HEK293T (cell line): ENCODE measurements at regions not wholly inside any gene's neighbourhood (a gene's known extent, or its start where the extent isn't known, plus 50 kb on each side); places are given as distances from the start of the nearest gene placed in this dataset.

Experiments used
- CTCF ChIA-PET: fragments of 350-600 bp; formaldehyde crosslinking; extraction: SDS; loops from one replicate; lab custom pipeline; 2021; ENCODE audit warnings: antibody characterized with exemption, inconsistent platforms; lab: Yijun Ruan, JAX
- POLR2A ChIA-PET: fragments of 350-600 bp; formaldehyde crosslinking; extraction: SDS; loops from one replicate; lab custom pipeline; 2020; ENCODE audit warnings: antibody characterized with exemption, inconsistent platforms; lab: Yijun Ruan, JAX
- DNase-seq: peaks from one replicate; pipeline ENCODE4 v3.0.0; 2012; ENCODE audit warnings: mixed read lengths; ENCODE audit errors: extremely low spot score
- ARNT ChIP-seq: fragments of 450-650 bp; IDR thresholded peaks from 2 replicates; pipeline ENCODE4 v1.6.1; 2017; ENCODE audit warnings: mild to moderate bottlenecking
- BHLHE40 ChIP-seq: fragments of 450-650 bp; IDR thresholded peaks from 2 replicates; pipeline ENCODE4 v1.6.1; 2016; ENCODE audit warnings: mild to moderate bottlenecking, moderate library complexity, borderline replicate concordance
- CTBP1 ChIP-seq: fragments of 450-650 bp; IDR thresholded peaks from 2 replicates; pipeline ENCODE4 v1.6.1; 2016; ENCODE audit warnings: borderline replicate concordance
- ELF4 ChIP-seq: fragments of 450-650 bp; IDR thresholded peaks from 2 replicates; pipeline ENCODE4 v1.6.1; 2017; ENCODE audit warnings: antibody characterized with exemption
- FOXA1 ChIP-seq: fragments of 450-650 bp; IDR thresholded peaks from 2 replicates; pipeline ENCODE4 v1.6.1; 2016; ENCODE audit warnings: mild to moderate bottlenecking
- FOXK2 ChIP-seq: fragments of 450-650 bp; IDR thresholded peaks from 2 replicates; pipeline ENCODE4 v1.6.1; 2016; ENCODE audit warnings: mild to moderate bottlenecking
- FOXM1 ChIP-seq: fragments of 450-650 bp; IDR thresholded peaks from 2 replicates; pipeline ENCODE4 v1.6.1; 2017; ENCODE audit warnings: mild to moderate bottlenecking, borderline replicate concordance
- HDGF ChIP-seq: fragments of 450-650 bp; IDR thresholded peaks from 2 replicates; pipeline ENCODE4 v1.6.1; 2017; ENCODE audit warnings: antibody characterized with exemption, borderline replicate concordance
- L3MBTL2 ChIP-seq: fragments of 450-650 bp; conservative IDR thresholded peaks from 2 replicates; pipeline ENCODE4 v1.6.1; 2016; ENCODE audit warnings: mild to moderate bottlenecking
- LEF1 ChIP-seq: fragments of 450-650 bp; IDR thresholded peaks from 2 replicates; pipeline ENCODE4 v1.6.1; 2017; ENCODE audit warnings: mild to moderate bottlenecking, borderline replicate concordance
- NFRKB ChIP-seq: fragments of 450-650 bp; IDR thresholded peaks from 2 replicates; pipeline ENCODE4 v1.6.1; 2016; ENCODE audit warnings: mild to moderate bottlenecking, moderate library complexity
- PKNOX1 ChIP-seq: fragments of 450-650 bp; IDR thresholded peaks from 2 replicates; pipeline ENCODE4 v1.6.1; 2016
- SP1 ChIP-seq: fragments of 450-650 bp; IDR thresholded peaks from 2 replicates; pipeline ENCODE4 v1.6.1; 2017
- SUZ12 ChIP-seq: fragments of 450-650 bp; IDR thresholded peaks from 2 replicates; pipeline ENCODE4 v1.6.1; 2016; ENCODE audit warnings: mild to moderate bottlenecking
- TARDBP ChIP-seq: fragments of 450-650 bp; IDR thresholded peaks from 2 replicates; pipeline ENCODE4 v1.6.1; 2016
- ZNF384 ChIP-seq: fragments of 450-650 bp; IDR thresholded peaks from 2 replicates; pipeline ENCODE4 v1.6.1; 2016

GRCh38 chr10:57806675-57807074 is 461.0 kb downstream of the IPMK start:
- TF ChIP-seq TARDBP (no peak), FOXM1 (no peak), L3MBTL2 (no peak), ELF4 (no peak), FOXK2 (no peak), SUZ12 (no peak), CTBP1 (no peak)
- CTCF ChIA-PET, result no interaction called here
- POLR2A ChIA-PET, result no interaction called here
- DNase-seq, result no peak

- POLR2A ChIA-PET, result no interaction called here
Measured at GRCh38 chr10:57799625-57800024, 468.1 kb downstream of the IPMK start.

GRCh38 chr10:57798830-57799229 is 468.9 kb downstream of the IPMK start:
- DNase-seq, result no peak
- ChIA-PET CTCF (interaction anchor here (0.6 kb wide), 1 partner anchor 461 kb away, joined by 3 read pairs; no protein-coding TSS in a partner anchor), POLR2A (no interaction called here)

More at GRCh38 chr10:57799625-57800024, 468.1 kb downstream of the IPMK start:
- no peak for TF ChIP-seq ARNT
- no peak for TF ChIP-seq PKNOX1
- no peak for DNase-seq
- CTCF ChIA-PET, result no interaction called here

GRCh38 chr10:57791546-57791945 is 476.1 kb downstream of the IPMK start:
- no peak for TF ChIP-seq ELF4
- no peak for TF ChIP-seq ZNF384
- TF ChIP-seq PKNOX1, result no peak
- TF ChIP-seq FOXK2, result no peak
- TF ChIP-seq TARDBP, result no peak
- no peak for TF ChIP-seq L3MBTL2
- TF ChIP-seq ARNT, result no peak
- TF ChIP-seq SUZ12, result no peak
- TF ChIP-seq CTBP1, result no peak
- TF ChIP-seq FOXM1, result no peak
- TF ChIP-seq FOXA1, result no peak
- no peak for TF ChIP-seq NFRKB
- TF ChIP-seq SP1, result no peak
- no peak for TF ChIP-seq HDGF
- TF ChIP-seq LEF1, result no peak
- no peak for TF ChIP-seq BHLHE40
- no peak for DNase-seq
- ChIA-PET CTCF (no interaction called here), POLR2A (no interaction called here)

More at GRCh38 chr10:57798830-57799229, 468.9 kb downstream of the IPMK start:
- no peak for TF ChIP-seq PKNOX1
- no peak for TF ChIP-seq FOXK2
- TF ChIP-seq ZNF384, result no peak
- no peak for TF ChIP-seq NFRKB
- no peak for TF ChIP-seq FOXM1
- no peak for TF ChIP-seq L3MBTL2

GRCh38 chr10:57790703-57791102 is 477.0 kb downstream of the IPMK start:
- DNase-seq, result no peak
- POLR2A ChIA-PET, result no interaction called here
- CTCF ChIA-PET, result no interaction called here
- TF ChIP-seq ZNF384 (no peak), BHLHE40 (no peak), SUZ12 (no peak), FOXK2 (no peak), FOXM1 (no peak), HDGF (no peak), FOXA1 (no peak), L3MBTL2 (no peak), ELF4 (no peak), TARDBP (no peak), ARNT (no peak), SP1 (no peak), NFRKB (no peak), PKNOX1 (no peak)

GRCh38 chr10:57788117-57788516 is 479.6 kb downstream of the IPMK start:
- POLR2A ChIA-PET, result no interaction called here
- DNase-seq, result no peak
- no peak for TF ChIP-seq NFRKB
- no peak for TF ChIP-seq BHLHE40
- no peak for TF ChIP-seq SP1
- TF ChIP-seq FOXM1, result no peak
- no peak for TF ChIP-seq ARNT
- TF ChIP-seq FOXK2, result no peak
- TF ChIP-seq ELF4, result no peak
- CTCF ChIA-PET, result no interaction called here
